ENCODE measurements at regions not wholly inside any gene's neighbourhood (a gene's known extent, or its start where the extent isn't known, plus 50 kb on each side); places are given as distances from the start of the nearest gene placed in this dataset.

DNA sequence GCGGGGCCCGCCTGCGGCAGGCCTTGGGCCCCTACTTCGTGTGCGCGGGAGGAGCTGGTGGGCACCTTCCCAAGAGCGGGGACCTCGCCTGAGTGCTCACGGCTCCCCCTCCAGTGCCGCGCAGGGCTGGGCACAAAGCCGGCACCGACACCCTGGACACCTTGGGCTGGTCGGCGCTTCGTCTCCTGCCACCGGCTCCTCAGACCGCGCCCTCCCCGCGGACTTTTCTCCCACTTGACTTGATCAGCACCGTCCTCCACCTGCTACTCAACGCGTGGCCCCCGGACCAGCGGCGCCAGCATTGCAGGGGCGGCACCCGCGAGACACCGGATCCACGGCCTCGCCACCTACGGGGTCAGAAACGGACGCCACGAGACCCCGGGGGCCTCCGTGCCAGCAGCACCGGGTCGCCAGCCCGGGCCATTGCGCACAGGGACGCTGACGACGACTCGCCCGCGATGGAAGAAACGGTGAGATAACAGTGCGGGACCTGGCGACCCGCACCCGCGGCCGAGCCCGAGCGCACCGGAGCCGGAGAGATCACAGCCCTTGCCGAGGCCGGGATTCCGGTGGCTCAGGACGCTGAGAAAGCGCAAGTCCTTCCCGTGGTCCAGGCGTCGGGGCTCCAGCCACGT, 154.2 kb downstream of the DLL1 start:
- intact Hi-C loops (cut with micrococcal nuclease) = no loop called here
- Histone ChIP-seq H3K36me3 (ENCODE audit: control insufficient read depth in 2 of 2, extremely low read depth in 1 of 2, insufficient read depth in 2 of 2, low read length in 2 of 2) (no peaks in the 10 kb centered on the region), H3K79me2 (ENCODE audit: control insufficient read depth, insufficient read depth, low read length) (no peaks in the 10 kb centered on the region), H3K9me3 (replicated peaks; ENCODE audit: control insufficient read depth, insufficient read depth, low read length) (no peaks in the 10 kb centered on the region), H2AFZ (ENCODE audit: low read depth, low read length) (no peak overlapping the region), H3K9ac (replicated peaks; ENCODE audit: extremely low read depth, insufficient read depth, low read length) (no peak overlapping the region), H4K20me1 (replicated peaks; ENCODE audit: control insufficient read depth, extremely low read depth, insufficient read depth, low read length) (no peaks in the 10 kb centered on the region), H3K4me3 (replicated peaks in 1 of 3; ENCODE audit: insufficient read depth in 1 of 3, low read depth in 1 of 3, low read length in 3 of 3) (no peak overlapping the region), H3K4me1 (ENCODE audit: control insufficient read depth, extremely low read depth, insufficient read depth, low read length) (no peaks in the 10 kb centered on the region), H3K27ac (ENCODE audit: insufficient read depth, low read depth, low read length) (no peak overlapping the region), H3K4me2 (ENCODE audit: insufficient read depth, low read length) (no peak overlapping the region), H3K9me1 (replicated peaks; ENCODE audit: control insufficient read depth, extremely low read depth, insufficient read depth, low read length) (no peaks in the 10 kb centered on the region), H3K27me3 (ENCODE audit: control insufficient read depth in 2 of 2, insufficient read depth in 2 of 2, low read length in 2 of 2) (no peaks in the 10 kb centered on the region)
- FAIRE-seq (no peak), DNase-seq (ENCODE audit: low read depth, low spot score) (no peak)
- no TSS peak for BruUV-seq (replicated peaks)
- TF ChIP-seq JUN (IDR thresholded peaks at IDR 0.05; ENCODE audit: borderline replicate concordance, insufficient read depth, insufficient read length, low read depth) (no peak), FOS (IDR thresholded peaks at IDR 0.05; ENCODE audit: borderline replicate concordance, insufficient read depth, low read length) (no peak), EZH2 (IDR thresholded peaks at IDR 0.05; ENCODE audit: borderline replicate concordance, low read depth, low read length, severe bottlenecking) (no peak), GATA2 (IDR thresholded peaks at IDR 0.05; ENCODE audit: insufficient read depth, insufficient read length, low read depth, low read length) (no peak), MYC (IDR thresholded peaks at IDR 0.05; ENCODE audit: low read depth, low read length) (no peak), POLR2A (IDR thresholded peaks at IDR 0.05; ENCODE audit: low read depth, low read length) (no peak), POLR2AphosphoS5 (IDR thresholded peaks at IDR 0.05; ENCODE audit: insufficient read depth, low read depth, low read length) (no peak)
- TF ChIP-seq, protein P1, sequence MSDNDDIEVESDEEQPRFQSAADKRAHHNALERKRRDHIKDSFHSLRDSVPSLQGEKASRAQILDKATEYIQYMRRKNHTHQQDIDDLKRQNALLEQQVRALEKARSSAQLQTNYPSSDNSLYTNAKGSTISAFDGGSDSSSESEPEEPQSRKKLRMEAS (IDR thresholded peaks at IDR 0.05; ENCODE audit: insufficient read depth, insufficient read length) = no peak
- TF ChIP-seq, protein P2, sequence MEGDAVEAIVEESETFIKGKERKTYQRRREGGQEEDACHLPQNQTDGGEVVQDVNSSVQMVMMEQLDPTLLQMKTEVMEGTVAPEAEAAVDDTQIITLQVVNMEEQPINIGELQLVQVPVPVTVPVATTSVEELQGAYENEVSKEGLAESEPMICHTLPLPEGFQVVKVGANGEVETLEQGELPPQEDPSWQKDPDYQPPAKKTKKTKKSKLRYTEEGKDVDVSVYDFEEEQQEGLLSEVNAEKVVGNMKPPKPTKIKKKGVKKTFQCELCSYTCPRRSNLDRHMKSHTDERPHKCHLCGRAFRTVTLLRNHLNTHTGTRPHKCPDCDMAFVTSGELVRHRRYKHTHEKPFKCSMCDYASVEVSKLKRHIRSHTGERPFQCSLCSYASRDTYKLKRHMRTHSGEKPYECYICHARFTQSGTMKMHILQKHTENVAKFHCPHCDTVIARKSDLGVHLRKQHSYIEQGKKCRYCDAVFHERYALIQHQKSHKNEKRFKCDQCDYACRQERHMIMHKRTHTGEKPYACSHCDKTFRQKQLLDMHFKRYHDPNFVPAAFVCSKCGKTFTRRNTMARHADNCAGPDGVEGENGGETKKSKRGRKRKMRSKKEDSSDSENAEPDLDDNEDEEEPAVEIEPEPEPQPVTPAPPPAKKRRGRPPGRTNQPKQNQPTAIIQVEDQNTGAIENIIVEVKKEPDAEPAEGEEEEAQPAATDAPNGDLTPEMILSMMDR (IDR thresholded peaks at IDR 0.05; ENCODE audit: extremely low read depth in 1 of 2, insufficient read depth in 1 of 2, low read depth in 1 of 2, low read length in 2 of 2) = no peak
- ChIA-PET POLR2A (no interaction called here), CTCF (no interaction called here)
- dilution Hi-C loops (cut with MboI; ENCODE audit: extremely low pct_ligation_motif_present, low sequenced_read_pairs) = no loop called here
